HG02870 (cell line): ENCODE measurements at regions not wholly inside any gene's neighbourhood (a gene's known extent, or its start where the extent isn't known, plus 50 kb on each side); places are given as distances from the start of the nearest gene placed in this dataset.

Source experiments
- ATAC-seq: cut with Tn5 transposase; IDR thresholded peaks from one replicate; pipeline ENCODE4 v1.9.1; 2021; ENCODE audit warnings: mild to moderate bottlenecking, moderate library complexity; ENCODE audit not compliant: unreplicated experiment

GRCh38 chr15:67892559-67893377 is 52.9 kb upstream of the RNU6-1 start:
- ATAC-seq = no peak

DNA sequence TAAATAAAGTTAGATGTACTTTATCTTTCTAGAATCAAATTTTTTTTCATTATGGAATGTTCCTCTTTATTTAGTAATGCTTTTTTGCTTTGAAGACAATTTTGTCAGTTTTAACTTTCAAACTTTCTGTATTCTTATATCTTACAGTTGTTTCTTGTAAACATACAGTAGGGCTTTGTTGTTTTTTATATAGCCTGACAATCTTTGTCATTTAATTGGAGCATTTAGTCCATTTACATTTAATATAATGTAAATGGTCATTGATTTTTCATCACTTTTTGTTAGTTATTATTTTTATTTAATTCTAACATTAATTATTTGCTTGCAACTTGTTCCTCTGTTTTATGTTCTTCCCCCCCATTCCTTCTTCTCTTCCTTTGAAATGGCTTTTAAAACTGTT is 55.4 kb upstream of the RNU6-1 start:
- no peak for ATAC-seq

DNA sequence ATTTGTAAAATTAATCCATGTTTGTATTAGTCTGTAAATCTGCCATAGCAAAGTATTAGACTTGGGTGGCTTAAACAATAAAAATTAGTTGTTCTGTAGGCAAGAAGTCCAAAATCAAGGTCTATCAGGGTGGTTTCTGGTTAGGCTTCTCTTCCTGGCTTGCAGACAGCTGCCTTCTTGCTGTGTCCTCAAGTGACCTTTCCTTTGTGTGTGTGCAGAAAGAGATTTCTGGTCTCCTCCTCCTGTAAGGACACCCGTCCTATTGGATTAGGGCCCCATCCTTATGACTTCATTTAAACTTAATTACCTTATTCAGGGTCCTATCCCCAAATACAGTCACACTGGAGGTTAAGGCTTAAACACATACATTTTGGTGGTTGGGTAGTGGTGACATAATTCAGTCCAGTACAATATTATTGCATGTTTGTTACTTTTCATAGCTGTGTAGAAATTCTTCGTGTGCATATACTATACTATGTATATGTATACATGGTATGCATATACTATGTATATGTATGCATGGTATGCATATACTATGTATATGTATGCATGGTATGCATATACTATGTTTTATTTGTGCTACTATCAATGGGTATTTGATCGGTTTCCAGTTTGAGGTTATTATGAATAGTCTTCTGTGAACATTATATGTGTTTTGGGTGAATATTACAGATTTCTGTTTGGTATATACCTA is 57.9 kb upstream of the RNU6-1 start:
- no peak for ATAC-seq

- no peak for ATAC-seq
These were observed 59.9 kb upstream of the RNU6-1 start for GRCh38 chr15:67899596-67900283.

GRCh38 chr15:67900621-67901147 is 60.8 kb upstream of the RNU6-1 start:
- ATAC-seq = no peak

GRCh38 chr15:67901922-67902321 is 62.1 kb upstream of the RNU6-1 start:
- ATAC-seq = no peak

- no peak for ATAC-seq
These were observed 62.7 kb upstream of the RNU6-1 start for GRCh38 chr15:67902579-67903009.

GRCh38 chr15:67903708-67904107 is 63.9 kb upstream of the RNU6-1 start:
- no peak for ATAC-seq

- ATAC-seq = no peak
These were observed 65.8 kb upstream of the RNU6-1 start for GRCh38 chr15:67905628-67906027.

DNA sequence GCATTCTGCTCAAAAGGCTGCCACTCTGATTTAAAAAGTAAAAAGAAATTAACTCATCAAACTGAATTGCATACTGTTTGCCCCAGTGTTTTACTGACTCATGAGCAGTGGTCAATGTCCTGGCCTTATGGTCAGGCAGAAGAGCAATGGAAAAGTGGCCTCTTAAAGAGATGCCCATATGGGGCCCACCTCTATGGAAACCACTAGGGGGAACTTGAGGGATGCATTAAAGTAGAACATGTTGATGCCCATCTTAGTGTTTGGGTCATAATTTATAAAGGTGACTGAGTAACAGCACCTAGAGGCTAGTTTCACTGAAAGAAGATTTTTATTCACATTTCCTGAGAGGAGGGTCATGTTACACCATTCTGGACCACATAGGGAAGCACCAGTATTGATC is 66.5 kb upstream of the RNU6-1 start:
- ATAC-seq = no peak

GRCh38 chr15:67907184-67907723 is 67.4 kb upstream of the RNU6-1 start:
- no peak for ATAC-seq

GRCh38 chr15:67908756-67909155 is 68.9 kb upstream of the RNU6-1 start:
- ATAC-seq = no peak

- ATAC-seq = peak; percentile 66
These were observed 71.9 kb upstream of the RNU6-1 start for GRCh38 chr15:67911727-67912126.

DNA sequence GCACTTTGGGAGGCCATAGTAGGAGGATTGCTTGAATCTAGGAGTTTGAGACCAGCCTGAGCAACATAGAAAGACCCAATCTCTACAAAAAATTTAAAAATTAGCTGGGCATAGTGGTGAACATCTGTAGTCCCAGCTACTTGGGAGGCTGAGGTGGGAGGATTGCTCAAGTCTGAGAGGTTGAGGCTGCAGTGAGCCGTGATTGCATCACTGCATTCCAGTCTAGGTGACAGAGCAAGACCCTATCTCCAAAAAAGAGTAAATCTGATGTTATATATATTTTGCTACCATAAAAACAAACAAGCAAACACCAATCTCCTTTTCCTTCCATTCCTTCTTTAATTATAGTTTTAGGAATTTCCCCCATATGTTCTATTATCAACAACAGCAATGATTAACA is 74.2 kb upstream of the RNU6-1 start:
- no peak for ATAC-seq

GRCh38 chr15:67914537-67915460 is 75.0 kb upstream of the RNU6-1 start:
- ATAC-seq = no peak

DNA sequence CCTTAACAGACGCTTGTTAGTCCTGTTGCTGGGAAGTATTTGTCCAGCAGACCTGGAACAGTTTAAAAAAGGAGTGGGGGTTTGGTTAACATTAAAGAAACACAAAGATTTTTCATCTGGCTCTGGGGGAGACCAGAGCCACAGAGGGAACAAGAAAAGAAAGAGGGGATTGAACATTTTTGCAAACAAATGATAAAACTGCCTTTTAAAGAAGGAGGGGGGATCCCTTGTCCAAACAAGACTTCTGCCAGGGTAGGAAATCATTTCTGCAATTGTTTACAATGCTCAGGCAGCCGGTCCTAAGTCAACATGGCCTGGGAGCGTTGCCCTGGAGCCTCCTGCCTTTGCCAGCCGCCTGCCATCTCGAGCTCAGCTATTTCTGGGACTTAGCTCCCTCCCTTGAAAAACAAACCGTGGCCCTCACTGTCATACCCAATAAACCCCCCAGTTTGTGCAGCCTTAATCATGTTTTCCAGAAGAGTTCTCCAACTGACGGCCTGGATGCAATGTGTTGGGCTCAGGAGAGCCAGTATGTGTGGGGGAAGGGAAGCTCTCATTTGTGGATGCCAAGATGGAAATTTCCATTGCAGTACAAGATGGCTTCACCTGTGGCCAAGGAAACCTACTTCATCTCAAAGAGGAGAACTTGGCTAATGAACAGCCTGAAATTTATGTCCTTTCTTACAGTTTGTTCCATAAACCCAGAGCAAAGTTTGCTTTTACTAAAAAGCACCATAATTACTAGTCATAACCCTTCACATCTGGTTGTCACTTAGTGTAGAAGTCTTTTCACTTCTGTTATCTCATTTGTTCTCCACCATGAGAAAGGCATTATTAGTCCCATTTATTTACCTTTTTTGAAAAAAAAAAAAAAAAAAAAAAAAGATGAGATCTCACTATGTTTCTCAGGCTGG is 75.9 kb upstream of the RNU6-1 start:
- ATAC-seq = no peak

GRCh38 chr15:67916565-67916964 is 76.7 kb upstream of the RNU6-1 start:
- no peak for ATAC-seq

DNA sequence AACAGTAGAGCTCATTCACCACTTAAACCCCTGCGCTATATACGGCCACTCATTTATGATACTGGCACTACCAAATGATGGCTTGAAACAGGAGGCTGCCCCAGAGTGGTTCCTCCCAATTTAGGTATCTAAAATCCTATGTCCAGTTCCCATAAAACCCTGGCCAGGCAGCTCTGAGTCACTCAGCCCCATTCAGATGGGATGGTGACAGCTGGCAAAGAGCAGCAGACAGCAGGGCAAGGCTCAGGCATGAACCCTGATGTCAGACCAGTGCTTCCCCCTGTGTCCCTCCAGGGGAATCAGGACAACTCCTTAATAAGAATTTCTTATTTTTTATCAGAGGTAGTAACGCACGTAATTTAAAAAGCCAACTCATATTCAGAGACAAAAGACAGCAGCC is 77.2 kb upstream of the RNU6-1 start:
- no peak for ATAC-seq

DNA sequence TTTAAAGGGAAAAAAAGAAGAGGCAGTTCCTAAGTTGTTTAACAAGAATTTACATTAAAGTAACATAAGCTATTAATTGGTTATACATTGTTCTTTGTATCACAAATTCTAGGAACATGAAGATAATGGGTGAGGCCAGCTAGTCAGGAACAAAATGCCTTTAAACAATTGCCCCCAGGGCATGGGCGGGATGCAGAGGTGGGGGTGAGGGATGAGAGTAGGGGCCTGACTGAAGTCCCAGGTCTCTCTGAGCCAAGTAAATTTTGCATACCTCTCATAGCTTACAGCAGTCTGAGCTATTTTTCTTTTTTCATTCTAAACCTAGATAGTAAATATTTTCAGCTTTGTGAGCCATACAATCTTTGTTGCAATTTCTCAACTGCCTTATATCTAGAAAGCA is 77.8 kb upstream of the RNU6-1 start:
- no peak for ATAC-seq
